Transverse colon (tissue), 4 donors: ENCODE measurements at regions not wholly inside any gene's neighbourhood (a gene's known extent, or its start where the extent isn't known, plus 50 kb on each side); places are given as distances from the start of the nearest gene placed in this dataset.
"Not testable (repeated sequence)": the region's sequence is repeated elsewhere in the genome, so short reads cannot be mapped to it uniquely, and the experiment has no call there.

ENCODE experiments used
- DNase-seq: peaks from one replicate; pipeline ENCODE4 v3.0.0-alpha.2; 2019
- H3K27ac ChIP-seq, 4 donors: fragments of 200-600 bp; sonication (generic); 2 replicates each; pipeline ENCODE4 v1.5.1; 2016 to 2018; ENCODE audit warnings: inconsistent platforms in 4 of 4
- H3K27me3 ChIP-seq: fragments of 200-600 bp; sonication (generic); 2 replicates; pipeline ENCODE4 v1.5.1; 2017; ENCODE audit warnings: inconsistent platforms
- H3K36me3 ChIP-seq, 4 donors: fragments of 200-600 bp; sonication (generic); 2 replicates each; pipeline ENCODE4 v1.5.1; 2017 to 2019; ENCODE audit warnings: inconsistent platforms in 4 of 4
- H3K4me1 ChIP-seq, 4 donors: fragments of 200-600 bp; sonication (generic); 2 replicates each; pipeline ENCODE4 v1.5.1; 2017 to 2020; ENCODE audit warnings: inconsistent platforms in 4 of 4
- H3K4me3 ChIP-seq, 4 donors: fragments of 200-600 bp; sonication (generic); 1 replicate in 1 of 4; 2 replicates in 3 of 4; pipeline versions ENCODE4 v1.5.1 to v1.6.1; 2017 to 2019; ENCODE audit warnings: inconsistent platforms in 4 of 4
- H3K9me3 ChIP-seq, 2 donors: fragments of 200-600 bp; sonication (generic); 2 replicates each; pipeline ENCODE4 v1.5.1; 2017 to 2019; ENCODE audit warnings: inconsistent platforms in 2 of 2
- EP300 ChIP-seq: sonication (generic); formaldehyde crosslinking; IDR thresholded peaks from one replicate; pipeline ENCODE4 v1.6.1; 2017; ENCODE audit warnings: antibody characterized with exemption, low read depth
- POLR2A ChIP-seq: fragments of 450-650 bp; IDR thresholded peaks from one replicate; pipeline ENCODE4 v1.6.1; 2016; ENCODE audit warnings: antibody characterized with exemption, mild to moderate bottlenecking, moderate library complexity
- POLR2AphosphoS5 ChIP-seq, 3 donors: sonication (generic); formaldehyde crosslinking; IDR thresholded peaks; one replicate each; pipeline ENCODE4 v1.6.1; 2016; ENCODE audit warnings: antibody characterized with exemption in 3 of 3
- WGBS, 2 donors: methylation state at CpG; one replicate each; pipeline ENCODE4 v1.1.5; 2018; ENCODE audit warnings: low coverage in 1 of 2; 5-methylcytosine and 5-hydroxymethylcytosine counted together
- in situ Hi-C, 4 donors: fragments of 200-750 bp; cut with MboI; loops; one replicate each; pipeline versions ENCODE4 v1.15.0 to v1.15.1; 2017; ENCODE audit warnings: low sequenced_read_pairs in 3 of 4, low pct_ligation_motif_present in 1 of 4, low pct_unique_long_range_greater_than_20kb in 1 of 4
- intact Hi-C: fragments of 100-400 bp; cut with DNase I; formaldehyde crosslinking; loops from one replicate; pipeline ENCODE4 v1.15.1; 2023; ENCODE audit warnings: low total_unique reads
- TF ChIP-seq, protein P1 (sequence below), 5 experiments: fragments of 200-600 bp in 3 of 5; fragments of 450-650 bp in 2 of 5; sonication (generic) in 3 of 5; IDR thresholded peaks; 1 replicate in 2 of 5; 2 replicates in 3 of 5; pipeline ENCODE4 v1.5.1; 2016 to 2017; ENCODE audit warnings: antibody characterized with exemption in 5 of 5, inconsistent platforms in 3 of 5, mild to moderate bottlenecking in 2 of 5, moderate library complexity in 1 of 5

DNA sequence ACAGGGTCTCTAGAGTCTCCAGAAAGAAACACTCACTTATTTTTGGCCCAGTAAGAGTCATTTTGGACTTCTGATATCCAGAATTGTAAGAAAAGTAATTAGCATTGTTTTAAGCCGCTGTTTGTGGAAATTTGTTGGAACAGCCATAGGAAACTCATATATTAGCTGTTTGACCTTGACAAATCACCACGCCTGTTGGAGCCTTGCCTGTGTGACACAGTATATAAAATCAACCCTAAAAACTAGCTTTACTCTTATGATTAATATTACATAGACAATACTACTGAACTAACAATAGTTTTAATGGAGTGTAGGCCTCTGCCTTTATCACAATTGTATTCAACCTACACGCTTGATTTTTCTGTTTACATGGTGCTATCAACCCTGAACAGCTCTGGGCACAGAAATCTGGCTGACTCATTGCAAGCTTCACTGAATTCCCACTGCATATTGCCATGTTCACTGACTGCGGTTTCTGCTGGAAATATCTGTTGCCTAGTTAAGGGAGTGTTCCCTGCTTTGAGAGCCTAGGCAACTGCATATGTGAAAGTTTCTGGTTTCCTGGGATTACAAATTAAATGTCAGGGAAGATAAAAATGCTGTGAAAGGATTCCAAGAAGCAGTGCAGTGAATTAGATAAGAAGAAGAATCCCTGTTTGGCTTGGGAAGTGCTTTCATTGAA is 419.5 kb upstream of the DEPDC1 start:
- intact Hi-C loops, result no loop called here
- Histone ChIP-seq H3K4me3 (no peak overlapping the region), H3K9me3 (no peaks in the 10 kb centered on the region), H3K36me3 (no peaks in the 10 kb centered on the region), H3K4me1 (no peaks in the 10 kb centered on the region), H3K27ac (peak overlapping the region in 1 of 4 donors; percentile 36), H3K27me3 (no peaks in the 10 kb centered on the region)
- 33 to 46% methylated on average over 3 to 4 of the region's 4 CpGs for WGBS, 2 donors
- TF ChIP-seq POLR2AphosphoS5 (IDR thresholded peaks at IDR 0.05), result no peak
- TF ChIP-seq EP300, result no peak
- no peak for TF ChIP-seq POLR2A
- TF ChIP-seq, protein P1, sequence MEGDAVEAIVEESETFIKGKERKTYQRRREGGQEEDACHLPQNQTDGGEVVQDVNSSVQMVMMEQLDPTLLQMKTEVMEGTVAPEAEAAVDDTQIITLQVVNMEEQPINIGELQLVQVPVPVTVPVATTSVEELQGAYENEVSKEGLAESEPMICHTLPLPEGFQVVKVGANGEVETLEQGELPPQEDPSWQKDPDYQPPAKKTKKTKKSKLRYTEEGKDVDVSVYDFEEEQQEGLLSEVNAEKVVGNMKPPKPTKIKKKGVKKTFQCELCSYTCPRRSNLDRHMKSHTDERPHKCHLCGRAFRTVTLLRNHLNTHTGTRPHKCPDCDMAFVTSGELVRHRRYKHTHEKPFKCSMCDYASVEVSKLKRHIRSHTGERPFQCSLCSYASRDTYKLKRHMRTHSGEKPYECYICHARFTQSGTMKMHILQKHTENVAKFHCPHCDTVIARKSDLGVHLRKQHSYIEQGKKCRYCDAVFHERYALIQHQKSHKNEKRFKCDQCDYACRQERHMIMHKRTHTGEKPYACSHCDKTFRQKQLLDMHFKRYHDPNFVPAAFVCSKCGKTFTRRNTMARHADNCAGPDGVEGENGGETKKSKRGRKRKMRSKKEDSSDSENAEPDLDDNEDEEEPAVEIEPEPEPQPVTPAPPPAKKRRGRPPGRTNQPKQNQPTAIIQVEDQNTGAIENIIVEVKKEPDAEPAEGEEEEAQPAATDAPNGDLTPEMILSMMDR (IDR thresholded peaks at IDR 0.05), result no peak
- DNase-seq, result no peak
- in situ Hi-C loops, result no loop called here

DNA sequence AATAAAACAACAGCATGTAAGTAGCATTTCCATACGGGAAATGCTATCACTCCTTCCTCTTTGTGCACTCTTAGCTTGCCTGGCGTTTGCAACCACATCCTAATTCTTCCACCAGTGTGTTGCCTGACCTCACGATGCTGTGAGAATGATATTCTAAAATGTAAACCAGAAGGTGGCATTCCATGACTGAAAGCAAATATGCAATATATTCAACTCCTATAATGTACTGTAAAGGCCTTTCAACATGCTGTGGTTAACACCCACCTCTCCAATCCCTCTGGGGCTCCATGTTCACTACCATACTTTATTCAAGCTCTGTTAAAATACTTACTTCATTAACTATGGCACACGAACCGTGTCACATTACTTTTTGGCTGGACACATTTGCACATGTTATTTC is 420.6 kb upstream of the DEPDC1 start:
- WGBS, 2 donors, result 51 to 56% methylated on average over 5 of the region's 5 CpGs
- in situ Hi-C loops, result no loop called here
- Histone ChIP-seq H3K9me3 (no peaks in the 10 kb centered on the region), H3K27ac (no peak overlapping the region), H3K36me3 (no peaks in the 10 kb centered on the region), H3K4me3 (no peak overlapping the region), H3K27me3 (no peaks in the 10 kb centered on the region), H3K4me1 (no peaks in the 10 kb centered on the region)
- no peak for TF ChIP-seq POLR2AphosphoS5 (IDR thresholded peaks at IDR 0.05)
- no peak for TF ChIP-seq EP300
- no peak for TF ChIP-seq POLR2A
- intact Hi-C loops, result no loop called here
- DNase-seq, result no peak

DNA sequence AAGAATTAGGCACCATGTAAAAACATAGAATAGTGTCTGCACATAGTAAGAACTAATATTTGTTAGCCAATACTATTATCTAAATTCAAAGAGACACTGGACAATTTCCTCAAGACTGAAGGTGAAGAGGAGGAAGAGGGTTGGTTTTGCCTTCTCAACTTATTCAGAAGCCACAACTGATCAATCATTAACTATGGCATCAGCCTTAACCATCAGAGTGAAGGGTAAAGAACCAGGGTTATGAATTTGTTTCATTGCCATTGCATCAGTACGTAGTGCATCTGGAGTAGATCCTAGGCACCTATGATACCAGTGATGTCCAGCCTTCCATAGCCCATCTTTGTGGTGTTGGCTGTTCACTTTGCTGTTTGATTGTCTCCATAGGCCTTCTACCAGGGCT is 421.7 kb upstream of the DEPDC1 start:
- Histone ChIP-seq H3K27me3 (no peaks in the 10 kb centered on the region), H3K36me3 (no peaks in the 10 kb centered on the region), H3K9me3 (no peaks in the 10 kb centered on the region), H3K4me1 (no peaks in the 10 kb centered on the region), H3K4me3 (no peak overlapping the region), H3K27ac (no peak overlapping the region)
- no peak for DNase-seq
- intact Hi-C loops (no loop called here), in situ Hi-C loops (no loop called here)
- 54% methylated on average over 1 of the region's 1 CpG; no CpG with 5 or more reads in 1 of the 2 donors for WGBS, 2 donors
- TF ChIP-seq, protein P1 (IDR thresholded peaks at IDR 0.05), result no peak
- no peak for TF ChIP-seq EP300
- TF ChIP-seq POLR2A, result no peak
- TF ChIP-seq POLR2AphosphoS5 (IDR thresholded peaks at IDR 0.05), result no peak

DNA sequence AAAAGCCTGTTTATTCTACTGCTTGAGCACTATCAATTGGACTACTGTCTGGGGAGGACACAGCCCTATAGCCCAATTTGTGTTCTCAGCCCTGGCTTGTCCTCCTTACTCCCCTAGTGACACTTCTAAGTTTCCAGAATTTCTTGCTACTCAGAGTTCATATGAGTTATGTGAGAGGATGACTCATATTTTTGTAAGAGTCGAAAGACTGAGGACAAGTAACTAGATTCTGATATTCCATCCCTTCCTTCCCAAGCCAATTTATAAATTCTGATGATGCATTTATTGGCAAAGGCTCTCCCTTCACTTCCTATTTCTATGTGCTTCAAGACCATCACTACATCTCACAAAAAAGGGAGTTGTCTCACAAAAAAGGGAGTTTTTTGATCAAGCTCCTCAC is 422.2 kb upstream of the DEPDC1 start:
- TF ChIP-seq, protein P1 (IDR thresholded peaks at IDR 0.05), result no peak
- Histone ChIP-seq H3K27ac (no peak overlapping the region), H3K4me1 (no peaks in the 10 kb centered on the region), H3K4me3 (no peak overlapping the region), H3K36me3 (no peaks in the 10 kb centered on the region), H3K9me3 (no peaks in the 10 kb centered on the region), H3K27me3 (no peaks in the 10 kb centered on the region)
- in situ Hi-C loops (no loop called here), intact Hi-C loops (no loop called here)
- no peak for DNase-seq
- 64 to 83% methylated on average over 1 of the region's 1 CpG for WGBS, 2 donors

DNA sequence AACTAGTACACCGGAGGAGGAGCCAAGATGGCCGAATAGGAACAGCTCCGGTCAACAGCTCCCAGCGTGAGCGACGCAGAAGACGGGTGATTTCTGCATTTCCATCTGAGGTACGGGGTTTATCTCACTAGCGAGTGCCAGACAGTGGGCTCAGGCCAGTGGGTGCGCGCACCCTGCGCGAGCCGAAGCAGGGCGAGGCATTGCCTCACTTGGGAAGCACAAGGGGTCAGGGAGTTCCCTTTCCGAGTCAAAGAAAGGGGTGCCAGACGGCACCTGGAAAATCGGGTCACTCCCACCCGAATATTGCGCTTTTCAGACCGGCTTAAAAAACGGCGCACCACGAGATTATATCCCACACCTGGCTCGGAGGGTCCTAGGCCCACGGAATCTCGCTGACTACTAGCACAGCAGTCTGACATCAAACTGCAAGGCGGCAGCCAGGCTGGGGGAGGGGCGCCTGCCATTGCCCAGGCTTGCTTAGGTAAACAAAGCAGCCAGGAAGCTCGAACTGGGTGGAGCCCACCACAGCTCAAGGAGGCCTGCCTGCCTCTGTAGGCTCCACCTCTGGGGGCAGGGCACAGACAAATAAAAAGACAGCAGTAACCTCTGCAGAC is 426.7 kb upstream of the DEPDC1 start:
- 91% methylated on average over 29 of the region's 30 CpGs; no CpG with 5 or more reads in 1 of the 2 donors for WGBS, 2 donors
- DNase-seq, result not testable (repeated sequence)

More for the DNA sequence above, 426.7 kb upstream of the DEPDC1 start:
- intact Hi-C loops, H3K4me1 ChIP-seq, H3K4me3 ChIP-seq, H3K9me3 ChIP-seq, H3K36me3 ChIP-seq, H3K27ac ChIP-seq, in situ Hi-C loops, H3K27me3 ChIP-seq: not testable (repeated sequence)
